ENCODE measurements at regions not wholly inside any gene's neighbourhood (a gene's known extent, or its start where the extent isn't known, plus 50 kb on each side); places are given as distances from the start of the nearest gene placed in this dataset.

- TF ChIP-seq EP300 (IDR thresholded peaks at IDR 0.05) (no peak), POLR2AphosphoS5 (IDR thresholded peaks at IDR 0.05) (no peak), CTCF (IDR thresholded peaks at IDR 0.05) (no peak), POLR2A (IDR thresholded peaks at IDR 0.05) (no peak)
Observed at GRCh38 chr4:104716584-104716983, 221.9 kb upstream of the CXXC4 start.
